PC-9 (cell line): ENCODE measurements at regions not wholly inside any gene's neighbourhood (a gene's known extent, or its start where the extent isn't known, plus 50 kb on each side); places are given as distances from the start of the nearest gene placed in this dataset.

Source experiments
- EZH2 ChIP-seq: fragments of 200-600 bp; sonication (generic); IDR thresholded peaks from 2 replicates; pipeline ENCODE4 v1.8.0; 2017; ENCODE audit warnings: antibody characterized with exemption, low read depth
- TF ChIP-seq, protein P1 (sequence below): fragments of 200-600 bp; sonication (generic); conservative IDR thresholded peaks from 2 replicates; pipeline ENCODE4 v1.6.1; 2017; ENCODE audit warnings: mixed run types, antibody characterized with exemption, mild to moderate bottlenecking, moderate library complexity

DNA sequence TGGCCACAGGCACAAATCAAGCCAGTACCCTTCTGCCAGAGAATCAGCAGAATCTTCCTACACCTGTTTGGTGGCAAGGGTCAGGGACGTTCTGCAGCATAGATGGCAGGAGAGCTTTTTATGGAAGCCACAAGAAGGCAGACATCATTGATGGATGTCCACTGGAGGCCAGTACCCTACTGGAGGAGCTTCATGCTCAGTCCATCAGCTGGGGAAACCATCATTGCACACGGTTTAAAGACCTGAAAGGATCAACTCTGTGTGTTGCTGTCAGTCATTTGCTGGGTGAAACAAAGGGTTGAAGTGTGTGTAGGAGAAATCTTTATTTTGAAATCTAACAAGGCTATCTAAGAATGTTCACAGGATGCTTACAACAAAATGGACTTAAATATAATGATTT is 158.9 kb upstream of the SASH1 start:
- TF ChIP-seq, protein P1, sequence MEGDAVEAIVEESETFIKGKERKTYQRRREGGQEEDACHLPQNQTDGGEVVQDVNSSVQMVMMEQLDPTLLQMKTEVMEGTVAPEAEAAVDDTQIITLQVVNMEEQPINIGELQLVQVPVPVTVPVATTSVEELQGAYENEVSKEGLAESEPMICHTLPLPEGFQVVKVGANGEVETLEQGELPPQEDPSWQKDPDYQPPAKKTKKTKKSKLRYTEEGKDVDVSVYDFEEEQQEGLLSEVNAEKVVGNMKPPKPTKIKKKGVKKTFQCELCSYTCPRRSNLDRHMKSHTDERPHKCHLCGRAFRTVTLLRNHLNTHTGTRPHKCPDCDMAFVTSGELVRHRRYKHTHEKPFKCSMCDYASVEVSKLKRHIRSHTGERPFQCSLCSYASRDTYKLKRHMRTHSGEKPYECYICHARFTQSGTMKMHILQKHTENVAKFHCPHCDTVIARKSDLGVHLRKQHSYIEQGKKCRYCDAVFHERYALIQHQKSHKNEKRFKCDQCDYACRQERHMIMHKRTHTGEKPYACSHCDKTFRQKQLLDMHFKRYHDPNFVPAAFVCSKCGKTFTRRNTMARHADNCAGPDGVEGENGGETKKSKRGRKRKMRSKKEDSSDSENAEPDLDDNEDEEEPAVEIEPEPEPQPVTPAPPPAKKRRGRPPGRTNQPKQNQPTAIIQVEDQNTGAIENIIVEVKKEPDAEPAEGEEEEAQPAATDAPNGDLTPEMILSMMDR = no peak
- TF ChIP-seq EZH2 = no peak
